ENCODE measurements at regions not wholly inside any gene's neighbourhood (a gene's known extent, or its start where the extent isn't known, plus 50 kb on each side); places are given as distances from the start of the nearest gene placed in this dataset.

DNA sequence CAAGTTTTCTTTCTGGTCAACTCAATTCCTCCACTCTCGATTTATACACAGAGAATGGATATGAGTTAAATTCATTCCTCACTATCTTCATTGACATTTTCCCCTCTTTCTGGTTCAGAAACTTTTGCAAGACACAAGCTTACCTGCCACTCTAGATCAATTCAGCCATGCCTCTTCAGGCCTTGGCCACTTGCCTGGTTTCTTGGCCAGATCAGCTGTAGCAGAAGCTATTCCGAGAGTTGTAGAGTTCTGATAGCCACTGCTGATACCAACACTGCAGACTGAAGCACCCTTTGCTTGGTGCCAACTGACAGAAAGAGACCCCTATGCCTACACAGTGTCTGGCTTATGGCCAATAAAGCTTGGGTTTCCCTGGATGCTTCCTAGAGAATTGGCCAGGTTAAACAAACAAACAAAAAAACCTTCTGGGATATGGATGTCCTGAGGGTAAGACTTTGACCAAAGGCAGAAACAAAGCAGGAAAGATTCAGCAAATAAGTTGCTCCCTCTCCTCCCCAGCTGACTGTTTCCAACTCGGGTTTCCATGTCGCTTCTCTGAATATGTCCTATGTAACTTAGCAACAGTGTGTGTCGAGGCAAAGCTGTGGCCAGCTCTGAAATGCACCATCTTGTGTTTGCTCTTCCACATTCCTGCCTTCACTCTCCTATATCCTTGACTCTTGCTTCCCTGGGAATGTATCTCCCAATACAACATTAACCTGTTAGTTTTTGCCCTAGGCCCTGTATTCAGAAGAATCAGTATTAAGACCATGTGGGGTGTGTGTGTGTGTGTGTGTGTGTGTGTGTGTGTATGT lies 521.6 kb downstream of the EPHA3 start:
- no peak for DNase-seq

DNA sequence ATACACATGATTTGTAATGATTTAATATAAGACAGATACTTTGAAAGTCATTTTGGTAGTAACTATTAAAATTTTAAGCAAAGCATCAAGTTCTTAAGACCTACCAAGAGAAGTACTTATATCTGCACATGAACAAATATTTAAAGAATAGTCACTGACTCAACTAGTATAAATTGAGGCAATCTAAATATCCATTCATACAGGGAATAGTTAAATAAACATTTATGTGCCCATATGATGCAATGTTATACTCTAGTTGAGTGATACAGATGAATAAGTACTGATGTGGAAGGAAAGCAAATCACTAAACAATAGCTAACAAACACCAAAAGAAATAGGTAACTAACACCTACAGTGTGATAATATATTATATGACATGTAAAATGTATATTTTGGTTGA lies 527.7 kb downstream of the EPHA3 start:
- no peak for DNase-seq

DNA sequence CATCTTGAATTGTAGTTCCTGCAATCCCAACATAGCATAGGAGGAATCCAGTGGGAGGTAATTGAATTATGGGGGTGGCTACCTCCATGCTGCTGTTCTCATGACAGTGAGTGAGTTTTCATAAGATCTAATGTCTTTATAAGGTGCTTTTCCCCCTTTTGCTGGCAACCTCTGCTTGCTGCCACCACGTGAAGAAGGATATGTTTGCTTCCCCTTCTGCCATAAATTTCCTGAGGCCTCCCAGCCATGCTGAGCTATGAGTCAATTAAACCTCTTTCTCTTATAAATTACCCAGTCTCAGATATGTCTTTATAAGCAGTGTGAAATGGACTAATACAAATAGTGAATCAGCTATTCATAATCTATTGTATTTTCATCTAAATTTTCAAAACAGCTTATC lies 537.3 kb downstream of the EPHA3 start:
- DNase-seq: no peak

DNA sequence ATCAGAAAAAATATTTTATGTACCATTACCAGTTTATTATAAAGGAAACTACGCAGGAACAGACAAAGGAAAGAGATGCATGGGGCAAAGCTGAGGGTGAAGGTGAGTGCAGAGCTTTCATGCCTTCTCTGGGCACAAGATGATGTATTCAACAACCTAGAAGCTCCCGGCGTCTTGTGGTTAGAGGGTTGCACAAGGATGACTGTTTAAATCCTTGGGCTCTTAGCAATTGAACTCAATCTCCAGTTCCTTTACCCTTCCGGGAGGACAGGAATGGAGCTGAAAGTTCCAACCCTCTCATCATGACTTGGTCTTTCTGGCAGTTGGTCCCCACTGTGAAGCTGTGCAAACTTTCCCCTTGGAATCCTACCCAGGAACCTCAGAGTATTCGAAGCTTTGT lies 542.0 kb downstream of the EPHA3 start:
- no peak for DNase-seq

DNA sequence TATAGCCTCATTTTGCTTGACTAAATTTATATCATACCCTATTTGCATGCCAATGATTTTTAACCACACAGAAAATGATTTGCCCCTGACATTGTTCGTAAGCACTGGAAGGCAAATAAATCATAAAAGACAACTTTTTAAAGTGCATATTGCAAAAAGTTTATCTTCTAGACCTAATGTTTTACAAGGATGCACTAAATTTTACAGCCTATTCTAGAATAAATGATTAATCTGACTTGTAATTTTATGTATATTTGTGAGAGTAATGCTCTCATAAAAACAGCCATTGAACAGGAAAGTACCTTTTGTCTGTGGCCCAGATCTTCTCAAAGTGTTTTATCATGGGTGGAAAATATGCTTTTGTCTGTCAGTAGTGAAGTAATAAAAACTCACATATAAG lies 546.6 kb downstream of the EPHA3 start:
- DNase-seq: no peak

DNA sequence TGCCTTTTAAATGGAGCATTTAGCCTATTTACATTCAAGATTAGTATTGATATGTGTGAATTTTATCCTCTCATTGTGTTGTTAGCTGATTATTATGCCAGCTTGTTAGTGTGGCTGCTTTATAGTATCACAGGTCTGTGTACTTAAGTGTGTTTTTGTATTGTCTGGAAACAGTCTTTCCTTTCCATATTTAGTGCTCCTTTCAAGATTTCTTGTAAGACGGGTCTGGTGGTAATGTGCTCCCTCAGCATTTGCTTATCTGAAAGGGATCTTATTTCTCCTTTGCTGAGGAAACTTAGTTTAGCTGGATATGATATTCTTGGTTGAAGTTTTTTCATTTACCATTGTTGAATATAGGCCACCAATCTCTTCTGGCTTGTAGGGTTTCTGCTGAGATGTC lies 549.0 kb downstream of the EPHA3 start:
- no peak for DNase-seq

DNA sequence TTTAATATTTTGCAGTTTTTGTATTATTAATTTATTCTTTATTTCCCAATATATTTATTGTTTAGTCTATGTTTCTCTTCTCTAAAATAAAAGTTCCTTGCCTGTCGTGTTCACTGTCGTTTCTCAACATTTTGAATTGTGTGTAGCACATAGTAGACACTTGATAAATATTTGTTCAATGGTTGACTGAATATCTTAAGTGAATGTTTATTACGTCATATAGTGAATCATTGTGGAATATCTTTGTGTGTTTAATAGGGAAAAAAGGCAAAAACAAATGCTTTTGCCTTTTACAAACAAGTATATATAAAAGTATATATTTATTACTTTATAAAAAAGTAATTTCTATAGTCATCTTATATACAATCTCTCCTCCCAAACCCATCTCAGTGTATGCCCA lies 572.3 kb downstream of the EPHA3 start:
- no peak for DNase-seq

DNA sequence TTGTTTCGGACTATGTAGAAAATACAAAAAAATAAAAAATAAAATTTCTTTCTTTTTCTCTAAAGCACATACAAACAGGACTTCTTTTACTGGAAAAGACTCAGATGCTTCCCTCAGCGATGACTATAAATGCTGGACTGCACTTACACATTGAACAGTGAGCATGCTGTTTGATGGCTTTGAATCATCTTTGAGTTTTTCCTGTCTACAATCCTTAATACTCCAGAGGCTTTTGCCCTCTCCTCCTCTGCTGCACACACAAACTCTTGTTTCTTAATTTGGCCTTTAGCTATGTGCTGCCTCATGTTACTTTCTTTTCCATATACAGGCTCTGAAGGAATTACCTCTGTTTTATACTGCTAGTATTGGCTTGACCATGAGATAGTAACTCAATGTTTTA lies 575.1 kb downstream of the EPHA3 start:
- DNase-seq: no peak

DNA sequence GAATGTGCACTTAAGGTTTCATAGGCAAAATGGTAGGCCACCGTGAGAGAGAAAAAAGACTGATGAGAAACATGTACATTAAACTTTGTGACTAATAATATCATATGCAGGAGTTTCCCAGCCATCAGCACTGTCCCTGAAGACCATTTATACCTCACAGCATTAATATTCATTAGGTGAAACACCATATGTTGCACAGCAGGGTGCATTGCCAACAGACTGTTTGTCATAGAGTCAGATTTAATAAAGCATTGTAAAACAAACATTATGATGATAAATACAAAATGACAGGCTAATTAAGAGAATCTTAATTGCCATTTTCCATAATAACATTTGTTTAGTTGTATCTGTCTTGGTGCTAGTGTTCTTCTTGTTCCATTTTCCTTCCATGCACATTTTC lies 578.3 kb downstream of the EPHA3 start:
- no peak for DNase-seq

DNA sequence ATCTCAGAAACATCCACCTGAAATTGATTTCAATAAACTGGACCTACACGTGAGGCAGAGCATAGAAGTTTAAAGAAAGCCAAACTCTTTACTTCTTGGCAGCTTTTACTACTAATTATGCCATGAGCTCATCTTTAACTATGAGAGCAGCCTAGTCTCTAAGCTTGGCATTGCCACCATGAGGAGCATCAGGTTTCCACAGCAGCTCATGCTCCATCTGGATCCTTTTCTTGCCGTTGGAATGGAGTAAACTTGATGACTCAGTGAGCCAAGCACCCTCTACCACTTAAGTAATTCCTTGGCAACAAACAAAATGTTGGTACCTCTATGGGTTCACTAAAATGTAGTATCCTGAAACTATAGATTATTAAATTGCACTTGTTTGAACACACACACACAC lies 583.2 kb downstream of the EPHA3 start:
- DNase-seq: no peak

DNA sequence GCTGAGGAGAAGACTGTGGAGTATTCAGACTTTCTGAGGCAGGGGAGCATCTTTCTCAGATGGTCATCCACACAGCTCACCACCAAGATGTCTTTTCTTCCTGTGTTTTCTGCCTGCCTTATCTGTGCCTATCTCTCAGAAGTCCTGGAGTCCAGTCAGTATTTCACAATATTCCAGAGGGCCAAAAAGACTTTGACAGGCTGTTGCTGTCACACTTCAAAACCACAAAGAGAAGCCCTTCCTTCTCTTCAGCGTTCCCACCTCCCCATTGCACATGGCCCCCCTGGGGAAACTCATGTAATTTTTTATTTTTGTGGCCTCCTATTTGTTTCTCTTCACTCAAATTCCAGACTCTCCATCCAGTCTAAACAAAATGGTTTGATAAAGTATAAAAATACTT lies 585.2 kb downstream of the EPHA3 start:
- DNase-seq: no peak

DNA sequence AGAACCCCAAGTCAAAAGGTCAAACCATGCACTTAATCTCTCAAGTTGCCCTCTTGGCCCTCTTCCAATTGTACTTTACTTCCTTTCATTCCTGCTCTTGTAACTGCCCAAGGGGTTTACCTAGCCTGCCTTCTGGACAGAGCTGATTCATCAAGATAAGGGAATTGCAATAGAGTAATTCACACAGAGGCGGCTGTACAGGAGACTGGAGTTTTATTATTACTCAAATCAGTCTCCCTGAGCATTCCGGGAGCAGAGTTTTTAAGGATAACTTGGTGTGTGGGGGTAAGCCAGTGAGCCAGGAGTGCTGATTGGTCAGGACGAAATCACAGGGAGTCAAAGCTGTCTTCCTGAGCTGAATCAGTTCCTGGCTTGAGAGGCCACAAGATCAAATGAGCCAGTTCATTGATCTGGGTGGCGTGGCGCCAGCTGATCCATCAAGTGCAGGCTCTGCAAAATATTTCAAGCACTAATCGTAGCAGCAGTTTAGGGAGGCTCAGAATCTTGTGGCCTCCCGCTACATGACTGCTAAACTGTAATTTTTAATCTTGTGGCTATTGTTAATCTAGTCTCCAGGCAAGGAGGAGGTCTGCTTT lies 590.0 kb downstream of the EPHA3 start:
- DNase-seq: no peak

DNA sequence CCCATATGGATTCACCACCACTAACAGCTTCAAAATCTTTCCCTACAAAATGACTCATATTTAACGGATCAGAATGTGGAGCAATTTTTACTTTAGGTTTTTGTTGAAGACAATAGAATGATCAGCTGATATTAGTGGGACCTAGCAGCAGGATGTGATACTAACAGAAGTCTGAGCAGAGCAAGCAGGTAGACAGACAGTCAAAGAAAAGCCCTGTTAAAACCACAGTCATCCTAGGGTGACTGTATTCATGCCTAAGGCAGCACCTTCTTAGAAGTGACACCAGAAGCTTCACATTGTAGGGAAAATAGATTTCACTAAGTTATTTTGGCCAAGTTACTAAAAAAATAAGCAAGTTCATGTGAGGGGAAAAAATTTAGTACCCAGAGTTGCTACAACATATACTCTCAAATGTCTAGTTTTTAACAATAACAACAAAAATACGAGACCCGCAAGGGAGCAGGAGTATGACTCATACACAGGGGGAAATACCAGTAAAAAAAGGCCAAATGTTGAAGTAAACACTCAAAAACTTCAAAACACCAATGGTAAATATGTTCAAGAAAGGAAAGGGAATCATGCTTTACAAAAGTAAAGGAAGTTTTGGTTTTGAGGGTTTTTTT lies 590.9 kb downstream of the EPHA3 start:
- DNase-seq: no peak

DNA sequence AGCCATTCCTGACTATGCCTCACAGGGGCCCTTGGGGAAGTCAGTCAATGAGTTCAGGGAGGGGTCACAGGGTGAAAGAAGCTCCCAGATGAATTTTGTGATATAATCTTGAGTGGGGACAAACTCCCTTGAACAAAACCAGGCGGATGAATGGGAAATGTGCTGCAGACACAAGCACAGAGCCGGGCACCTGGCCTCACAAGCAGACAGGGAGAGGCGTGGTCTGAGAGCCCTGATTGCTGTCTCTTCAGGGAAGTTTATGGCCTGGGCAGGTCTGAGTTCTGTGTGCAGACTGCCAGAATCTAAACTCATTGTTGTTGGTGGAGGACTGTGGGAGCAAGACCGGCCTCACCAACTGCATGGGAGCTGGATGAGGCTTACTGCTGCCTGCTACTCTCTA lies 591.8 kb downstream of the EPHA3 start:
- no peak for DNase-seq

DNA sequence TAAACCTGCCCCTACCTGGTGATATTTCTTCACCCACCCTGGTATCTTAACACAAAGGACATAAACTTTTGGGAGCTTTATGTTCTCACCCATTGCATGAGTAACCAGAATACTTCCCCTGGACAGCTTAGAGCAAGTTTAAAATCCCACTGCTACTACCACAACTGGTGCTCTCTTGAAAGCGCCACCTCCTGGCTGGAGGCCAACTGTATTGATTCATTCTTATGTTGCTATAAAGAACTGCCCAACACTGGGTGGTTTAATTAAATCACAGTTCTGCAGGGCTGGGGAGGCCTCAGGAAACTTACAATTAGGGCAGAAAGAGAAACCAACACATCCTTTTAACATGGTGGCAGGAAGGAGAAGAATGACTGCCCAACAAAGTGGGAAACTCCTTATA lies 592.4 kb downstream of the EPHA3 start:
- DNase-seq: no peak

DNA sequence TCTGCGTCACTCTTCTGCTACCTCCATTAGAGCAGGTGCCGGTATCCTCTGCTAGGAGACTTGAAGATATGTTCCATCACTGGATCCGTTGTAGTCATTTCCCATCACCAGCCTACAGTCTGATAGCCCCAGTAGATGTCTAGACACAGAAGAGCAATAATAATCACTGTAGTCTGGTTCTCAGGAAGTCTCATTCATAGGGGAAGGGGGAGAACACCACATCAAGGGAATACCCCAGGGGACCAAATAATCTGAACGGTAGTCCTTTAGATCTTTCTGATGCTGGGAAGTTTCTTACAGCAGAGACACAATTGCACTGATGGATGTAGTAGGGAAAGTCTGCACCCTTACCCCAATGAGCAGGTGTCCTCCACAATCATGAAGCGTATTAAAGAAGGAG lies 595.0 kb downstream of the EPHA3 start:
- no peak for DNase-seq

DNA sequence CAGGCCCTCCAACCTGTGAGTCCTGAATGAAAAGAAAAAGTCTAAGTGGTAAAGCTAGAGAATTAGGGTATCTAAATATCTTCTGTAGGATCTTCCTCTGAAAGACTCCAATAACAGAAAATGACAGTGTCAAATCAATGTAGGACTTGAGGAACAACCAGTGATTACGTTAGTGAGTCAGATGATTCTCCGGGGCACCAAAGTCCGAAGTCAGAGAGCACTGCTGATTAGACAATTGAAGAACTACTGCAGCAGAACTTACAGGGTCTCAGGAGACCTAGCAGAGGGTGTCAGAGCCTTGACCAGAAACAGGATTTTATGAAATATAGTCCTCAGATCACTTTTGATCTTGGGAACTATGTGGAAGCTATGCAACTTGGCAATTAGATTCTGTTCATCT lies 605.8 kb downstream of the EPHA3 start:
- no peak for DNase-seq

DNA sequence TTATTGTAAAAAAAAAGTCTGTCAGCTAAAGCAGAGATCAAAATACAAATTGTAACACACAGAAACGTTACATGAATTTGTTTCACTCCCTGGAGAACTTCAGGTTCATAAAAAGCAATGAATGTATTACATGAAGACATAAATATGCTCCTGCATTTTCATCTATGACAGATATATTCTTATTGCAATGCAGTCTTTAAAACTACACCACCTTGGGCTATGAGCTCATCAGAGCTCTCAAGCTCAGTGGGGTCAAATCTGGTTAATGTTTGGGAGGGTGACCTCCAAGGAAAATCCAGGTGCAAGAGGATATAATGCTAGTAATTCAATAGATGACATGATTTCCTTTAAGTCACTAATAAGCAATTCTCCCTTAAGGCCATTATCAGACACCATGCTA lies 606.8 kb downstream of the EPHA3 start:
- DNase-seq: no peak

DNA sequence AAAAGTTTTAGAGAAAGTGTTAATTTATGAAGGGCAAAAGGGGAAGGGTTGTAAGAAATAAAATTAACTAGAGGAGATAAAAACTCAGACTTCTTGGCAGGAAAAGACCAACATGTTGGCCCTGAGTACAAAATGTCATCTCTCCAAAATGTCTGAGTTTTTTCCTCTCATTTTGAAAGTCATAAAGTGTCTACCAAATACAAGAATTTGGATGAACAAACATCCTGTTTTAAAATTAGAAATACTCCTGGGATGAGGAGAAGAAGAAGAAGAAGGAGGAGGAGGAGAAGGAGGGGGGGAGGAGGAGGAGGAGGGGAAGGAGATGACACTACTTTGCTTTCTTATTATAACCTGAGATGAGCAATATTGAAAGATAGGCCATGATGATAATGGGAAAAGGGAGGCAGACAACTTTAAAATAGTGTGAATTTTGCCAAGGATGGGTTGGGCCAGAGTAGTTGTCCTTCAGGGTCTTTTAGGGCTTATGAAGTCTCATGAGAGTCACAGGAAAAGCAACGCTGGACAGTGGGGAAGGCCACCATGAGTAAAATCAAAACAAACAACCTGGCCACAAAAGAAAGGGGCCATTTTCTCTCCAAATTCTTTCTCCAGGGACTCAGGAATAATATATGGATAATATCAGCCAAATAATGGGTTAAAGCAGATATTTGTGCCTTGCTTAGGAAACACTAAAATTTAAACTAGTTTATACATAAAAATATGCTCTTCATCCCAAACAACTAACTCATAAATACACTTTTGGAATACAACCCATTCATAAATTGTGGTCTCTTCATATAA lies 632.9 kb downstream of the EPHA3 start:
- DNase-seq: no peak

DNA sequence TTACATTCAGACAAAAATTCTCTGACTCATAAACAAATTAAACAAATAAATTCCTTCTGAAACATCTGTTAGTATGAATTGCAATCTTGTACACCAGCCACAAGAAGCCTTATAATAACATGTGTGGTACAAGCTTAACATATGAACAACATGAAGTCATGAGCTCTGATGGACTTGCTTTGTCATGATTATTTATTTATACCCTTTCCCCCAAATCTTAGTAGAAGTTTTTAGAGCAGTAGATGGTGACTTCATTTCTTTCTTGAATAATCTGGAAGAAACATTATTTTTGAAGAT lies 633.4 kb downstream of the EPHA3 start:
- DNase-seq: no peak

DNA sequence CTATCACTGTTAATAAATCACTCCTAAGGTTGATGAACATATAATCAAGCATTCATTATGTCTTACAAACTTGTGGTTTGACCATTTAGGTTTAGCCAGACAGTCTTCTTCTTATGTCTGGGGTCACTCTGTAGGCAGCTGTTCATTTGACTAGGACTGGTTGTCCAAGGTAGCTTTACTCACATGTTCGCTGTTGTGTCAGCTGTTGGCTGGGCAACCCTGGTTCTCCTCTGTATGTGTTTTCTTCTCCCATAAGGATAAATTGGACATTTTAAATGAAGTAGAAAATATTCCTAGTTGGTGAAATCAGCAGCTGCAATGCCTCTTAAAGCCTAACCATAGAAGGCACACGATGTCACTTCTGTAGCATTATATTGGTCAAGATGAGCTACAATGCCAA lies 635.1 kb downstream of the EPHA3 start:
- DNase-seq: no peak

DNA sequence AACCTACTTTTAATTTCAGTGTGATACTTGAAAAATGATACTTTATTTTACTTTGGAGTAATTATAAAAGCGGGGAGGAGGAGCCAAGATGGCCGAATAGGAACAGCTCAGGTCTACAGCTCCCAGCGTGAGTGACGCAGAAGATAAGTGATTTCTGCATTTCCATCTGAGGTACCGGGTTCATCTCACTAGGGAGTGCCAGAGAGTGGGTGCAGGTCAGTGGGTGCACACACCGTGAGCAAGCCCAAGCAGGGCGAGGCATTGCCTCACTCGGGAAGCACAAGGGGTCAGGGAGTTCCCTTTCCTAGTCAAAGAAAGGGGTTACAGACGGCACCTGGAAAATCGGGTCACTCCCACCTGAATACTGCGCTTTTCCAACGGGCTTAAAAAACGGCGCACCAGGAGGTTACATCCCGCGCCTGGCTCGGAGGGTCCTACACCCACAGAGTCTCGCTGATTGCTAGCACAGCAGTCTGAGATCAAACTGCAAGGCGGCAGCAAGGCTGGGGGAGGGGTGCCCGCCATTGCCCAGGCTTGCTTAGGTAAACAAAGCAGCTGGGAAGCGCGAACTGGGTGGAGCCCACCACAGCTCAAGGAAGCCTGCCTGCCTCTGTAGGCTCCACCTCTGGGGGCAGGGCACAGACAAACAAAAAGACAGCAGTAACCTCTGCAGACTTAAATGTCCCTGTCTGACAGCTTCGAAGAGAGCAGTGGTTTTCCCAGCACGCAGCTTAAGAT lies 640.3 kb downstream of the EPHA3 start:
- peak; percentile 40 for DNase-seq

DNA sequence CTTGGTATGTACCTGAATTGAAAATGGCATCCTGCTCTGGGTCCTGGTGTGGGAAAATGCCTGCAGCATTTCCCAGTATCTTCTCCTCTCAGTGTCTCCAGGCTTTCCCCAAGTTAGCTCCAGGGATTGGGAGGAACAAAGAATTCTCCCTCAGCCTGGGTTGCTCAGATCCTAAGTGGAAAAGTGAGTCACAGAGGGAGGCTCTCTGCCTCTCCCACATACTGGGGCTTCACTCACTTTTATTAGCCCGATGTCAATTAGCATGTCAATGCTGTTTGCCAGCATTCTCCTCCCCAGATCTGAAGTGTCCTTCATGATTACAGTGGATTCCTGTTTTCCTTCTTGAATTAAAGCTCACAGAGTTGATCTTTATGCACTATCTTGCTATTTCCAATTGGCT lies 655.0 kb downstream of the EPHA3 start:
- DNase-seq: no peak
